Activated CD4-positive, alpha-beta T cell treated with anti-CD3 and anti-CD28 coated beads, Interleukin-2, amount 50 U/mL, for 4 hours (primary cell): ENCODE measurements at regions not wholly inside any gene's neighbourhood (a gene's known extent, or its start where the extent isn't known, plus 50 kb on each side); places are given as distances from the start of the nearest gene placed in this dataset.

Experiments used
- DNase-seq, 2 experiments: peaks; one replicate each; pipeline ENCODE4 v3.0.0-alpha.2; 2020

DNA sequence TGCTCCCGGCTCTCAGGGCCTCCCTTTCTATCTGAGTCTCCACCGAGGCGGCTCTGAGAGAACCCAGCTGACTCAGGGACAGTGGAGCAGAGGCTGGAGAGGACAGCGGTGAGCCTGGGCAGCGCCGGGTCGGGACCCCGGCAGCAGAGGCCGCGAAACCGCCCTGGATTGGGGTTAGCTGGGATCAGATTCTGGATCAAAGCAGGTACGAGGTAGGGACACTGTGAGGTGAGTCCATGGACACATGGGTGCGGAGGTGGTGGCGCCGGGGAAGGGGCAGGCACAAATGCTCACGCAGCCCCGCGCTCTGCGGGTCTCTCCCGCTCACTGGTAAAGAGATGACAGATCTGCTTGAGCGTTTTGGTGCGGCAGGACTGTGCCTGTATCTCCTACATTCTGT is 146.4 kb upstream of the GGTLC1 start:
- no peak for DNase-seq

DNA sequence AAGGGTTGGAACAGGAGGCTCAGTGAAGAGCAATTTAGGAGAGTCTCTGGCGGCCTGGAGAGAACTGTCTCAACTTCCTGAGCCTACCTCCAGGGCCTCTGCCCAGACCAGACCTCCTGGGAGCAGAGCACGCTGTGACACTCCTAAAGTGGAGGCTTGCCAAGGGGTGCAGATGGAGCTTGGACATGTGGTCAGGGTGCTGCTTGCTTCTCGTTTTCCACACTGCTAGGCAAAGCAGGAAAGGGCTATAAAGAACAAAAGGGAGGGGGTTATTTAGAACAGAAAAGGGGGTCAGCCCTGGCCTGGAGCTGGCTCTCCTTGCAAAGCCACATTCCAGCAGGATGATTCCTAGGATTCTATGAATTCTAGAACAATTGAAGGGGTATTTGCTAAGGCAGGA is 145.7 kb upstream of the GGTLC1 start:
- no peak for DNase-seq

DNA sequence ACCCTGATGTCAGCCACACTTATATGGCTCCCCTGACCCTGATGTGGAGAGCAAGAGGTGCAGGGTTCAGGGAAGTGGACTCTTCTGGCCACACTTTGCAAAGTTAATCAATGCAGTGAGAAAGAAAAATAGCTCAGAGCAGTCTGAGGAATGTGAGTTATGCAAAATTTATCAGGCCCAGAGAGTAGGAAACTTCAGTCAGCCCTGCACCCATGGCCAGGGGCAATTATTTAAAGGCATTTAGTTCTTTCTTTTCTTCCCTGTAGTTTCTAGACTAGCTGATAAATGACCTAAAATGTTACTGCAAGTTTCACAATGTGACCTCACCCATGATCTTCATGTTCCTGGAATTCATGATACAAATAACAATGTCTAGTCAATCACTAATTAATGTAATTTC is 143.7 kb upstream of the GGTLC1 start:
- DNase-seq, result no peak

DNA sequence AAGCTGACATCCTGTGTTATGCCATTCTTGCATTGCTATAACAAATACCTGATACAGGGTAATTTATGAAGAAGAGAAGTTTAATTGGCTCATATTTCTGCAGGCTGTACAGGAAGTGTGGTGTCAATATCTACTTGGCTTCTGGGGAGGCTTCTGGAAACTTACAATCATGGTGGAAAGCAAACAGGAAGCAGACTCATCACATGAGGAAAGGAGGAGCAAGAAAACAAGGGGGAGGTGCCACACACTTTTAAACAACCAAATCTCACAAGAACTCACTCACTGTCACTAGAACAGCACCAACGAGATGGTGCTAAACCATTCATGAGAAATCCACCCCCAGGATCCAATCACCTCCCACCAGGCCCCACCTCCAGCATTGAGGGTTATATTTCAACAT is 143.1 kb upstream of the GGTLC1 start:
- no peak for DNase-seq

DNA sequence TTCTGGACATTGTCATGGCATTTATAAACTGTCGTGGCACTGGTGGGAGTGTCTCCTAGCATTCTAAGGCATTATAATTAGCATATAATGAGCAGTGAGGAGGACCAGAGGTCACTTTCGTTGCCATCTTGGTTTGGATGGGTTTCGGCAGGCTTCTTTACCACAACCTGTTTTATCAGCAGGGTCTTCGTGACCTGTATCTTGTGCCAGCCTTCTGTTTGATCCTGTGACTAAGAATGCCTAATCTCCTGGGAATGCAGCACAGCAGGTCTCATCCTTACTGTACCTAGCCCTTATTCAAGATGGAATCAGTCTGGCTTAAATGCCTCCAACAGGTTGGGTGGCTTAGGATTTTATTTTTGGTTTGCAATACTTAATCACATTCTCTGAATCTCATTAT is 142.7 kb upstream of the GGTLC1 start:
- no peak for DNase-seq

DNA sequence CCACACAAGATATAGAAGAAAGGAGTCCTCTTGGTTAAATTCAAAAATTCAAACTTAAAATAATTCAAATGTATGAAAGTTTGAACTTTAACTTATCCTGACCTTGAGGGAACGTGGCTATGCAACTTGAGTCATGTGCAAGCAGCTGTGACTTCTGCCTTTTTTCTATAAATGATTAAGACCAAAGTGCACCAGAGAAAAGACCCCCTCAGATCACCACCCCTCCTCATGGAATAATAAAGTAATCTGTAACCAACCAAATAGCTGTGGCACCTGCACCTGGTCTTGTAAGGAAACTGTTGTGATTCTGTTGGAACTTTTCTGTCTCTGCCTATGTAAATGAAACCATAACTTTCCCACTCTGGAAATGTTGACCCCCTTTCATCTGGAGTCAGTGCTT is 141.1 kb upstream of the GGTLC1 start:
- no peak for DNase-seq

DNA sequence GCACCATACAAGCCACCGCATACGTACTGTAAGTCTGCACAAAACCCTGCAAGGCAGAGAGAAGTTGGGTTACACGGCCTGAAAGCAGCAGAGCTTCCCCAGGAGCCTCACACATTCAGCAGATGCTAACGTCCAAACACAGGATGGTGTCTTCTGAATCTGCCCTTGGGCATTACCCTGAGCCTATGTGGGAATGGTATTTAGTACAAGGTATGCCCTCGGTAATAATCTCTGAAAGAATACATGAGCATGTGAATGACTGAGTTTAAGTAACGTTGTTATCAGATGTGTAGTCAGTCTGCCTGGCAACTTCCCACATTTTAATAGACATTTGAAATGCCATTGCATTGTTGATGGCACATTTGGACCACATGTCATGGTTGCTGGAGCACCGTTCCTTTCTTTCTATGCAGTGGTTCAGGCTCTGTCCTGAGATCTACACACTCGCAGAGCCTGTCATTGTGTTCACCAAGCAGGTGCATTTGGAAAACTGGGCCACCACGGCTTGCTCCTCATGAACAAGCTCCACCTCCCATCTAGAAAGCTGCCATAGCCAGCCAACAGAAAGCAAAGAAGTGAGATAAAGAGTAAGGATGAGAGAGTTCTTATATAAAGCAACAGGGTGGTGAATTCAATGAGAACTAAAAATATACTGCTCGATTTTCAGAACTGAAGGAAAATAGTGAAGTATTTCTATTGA is 136.5 kb upstream of the GGTLC1 start:
- no peak for DNase-seq

DNA sequence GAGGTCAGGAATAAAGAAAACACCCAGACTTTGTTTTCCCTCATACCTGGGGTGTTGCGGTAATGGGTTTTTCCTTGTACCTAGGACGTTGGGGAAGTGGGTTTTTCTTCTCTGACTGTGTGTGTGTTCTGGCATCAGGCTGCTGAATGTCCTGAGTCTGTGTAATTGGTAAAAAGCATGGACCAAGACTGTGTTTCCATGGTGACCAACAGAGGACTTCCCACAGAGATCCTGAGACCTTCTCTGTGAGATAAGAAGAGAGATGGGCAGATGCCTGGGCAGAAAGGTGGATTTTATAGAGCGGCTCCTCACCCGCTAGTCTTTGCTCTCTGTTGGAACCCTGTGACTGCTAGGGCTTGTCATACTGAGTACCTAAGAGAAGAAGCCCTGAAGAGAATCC is 135.4 kb upstream of the GGTLC1 start:
- no peak for DNase-seq

DNA sequence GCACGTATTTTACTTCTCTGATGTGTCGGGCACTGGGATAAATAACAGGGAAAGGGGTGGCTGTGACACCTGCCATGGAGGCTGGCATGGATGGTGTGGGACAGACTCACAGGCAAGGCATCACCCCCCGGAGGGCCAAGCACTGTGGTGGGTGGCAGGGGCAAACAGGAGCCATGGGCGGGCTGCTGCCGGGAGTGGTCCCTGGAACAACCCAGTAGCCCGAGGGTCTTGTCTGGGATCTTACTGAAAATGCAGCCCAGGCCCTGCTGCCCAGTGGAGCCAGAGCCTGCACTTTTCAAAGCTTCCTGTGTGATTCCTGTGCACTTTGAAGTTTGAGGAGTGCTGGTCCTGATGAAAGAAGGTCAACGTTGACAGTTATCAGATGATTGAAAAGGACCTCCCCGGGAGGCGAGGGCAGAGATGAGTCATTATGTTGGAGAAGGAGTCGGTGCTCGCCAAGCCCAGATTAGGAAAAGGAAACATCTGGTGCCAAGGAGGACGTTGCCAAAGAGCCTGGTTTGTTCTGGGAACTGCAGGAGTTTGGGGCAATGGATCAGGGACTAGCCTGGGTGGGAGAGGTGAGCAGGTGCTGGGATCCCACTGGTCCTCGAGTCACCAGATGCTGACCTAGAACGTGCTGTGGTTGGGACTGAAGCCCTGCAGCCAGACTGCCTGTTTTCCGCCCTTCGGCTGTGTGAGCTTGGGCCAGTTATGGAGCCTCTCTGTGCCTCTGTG is 130.0 kb upstream of the GGTLC1 start:
- no peak for DNase-seq

DNA sequence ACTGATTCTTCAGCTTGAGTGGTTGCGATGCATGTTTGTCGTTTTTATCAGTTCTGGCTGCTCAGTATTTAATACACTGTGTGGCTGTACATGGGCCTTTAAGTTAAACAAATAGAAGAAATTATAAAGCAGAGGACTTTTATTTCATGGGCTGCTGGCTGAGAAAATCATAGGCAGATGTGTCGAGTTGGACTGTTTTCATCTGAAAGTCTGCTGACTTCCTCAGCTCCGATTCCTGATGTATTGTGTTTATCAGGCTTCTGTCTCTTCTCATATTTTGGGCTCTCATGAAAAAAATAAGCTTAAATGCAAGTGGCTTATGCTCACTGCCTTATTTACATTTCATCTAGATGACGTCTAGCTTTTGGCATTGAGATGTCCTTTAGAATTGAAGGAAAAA is 129.5 kb upstream of the GGTLC1 start:
- no peak for DNase-seq

DNA sequence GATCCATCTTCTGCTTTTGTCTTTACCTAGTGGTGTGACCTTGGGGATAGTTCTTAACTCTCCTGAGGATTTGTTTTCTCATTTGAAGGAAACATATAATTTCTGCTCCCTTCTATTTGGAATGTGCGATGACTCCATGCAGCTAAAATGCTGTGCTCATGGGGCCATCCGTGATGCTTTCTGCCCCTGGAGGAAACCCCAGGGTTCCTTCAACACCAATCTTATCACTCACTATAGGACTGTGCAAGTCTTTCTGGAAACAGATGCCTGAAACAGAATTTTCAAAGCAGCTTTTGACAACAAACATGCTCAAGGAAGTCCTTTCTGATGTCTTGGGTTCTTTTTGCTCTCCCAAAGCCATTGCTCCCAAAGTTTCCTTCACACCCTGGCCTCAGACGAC is 128.8 kb upstream of the GGTLC1 start:
- no peak for DNase-seq

DNA sequence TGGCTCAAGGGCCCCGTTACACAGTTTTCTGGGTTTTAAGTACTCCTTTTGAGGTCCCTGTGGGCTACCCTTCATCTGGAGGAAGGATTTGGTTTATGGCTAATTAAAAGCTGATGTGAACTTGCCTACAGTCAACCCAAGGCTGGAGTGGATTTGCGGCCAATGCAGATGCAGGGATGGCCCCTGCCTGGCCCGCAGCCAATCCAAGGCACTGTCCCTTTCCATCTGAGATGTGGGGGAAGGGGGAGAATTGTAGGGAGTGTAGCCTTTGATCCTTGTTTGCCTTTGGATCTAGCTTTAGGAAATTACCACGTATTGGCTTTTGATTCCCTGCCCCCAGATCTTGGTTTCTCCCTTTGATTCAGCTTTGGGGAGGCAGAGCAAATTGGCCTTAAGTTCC is 128.0 kb upstream of the GGTLC1 start:
- DNase-seq, result no peak

DNA sequence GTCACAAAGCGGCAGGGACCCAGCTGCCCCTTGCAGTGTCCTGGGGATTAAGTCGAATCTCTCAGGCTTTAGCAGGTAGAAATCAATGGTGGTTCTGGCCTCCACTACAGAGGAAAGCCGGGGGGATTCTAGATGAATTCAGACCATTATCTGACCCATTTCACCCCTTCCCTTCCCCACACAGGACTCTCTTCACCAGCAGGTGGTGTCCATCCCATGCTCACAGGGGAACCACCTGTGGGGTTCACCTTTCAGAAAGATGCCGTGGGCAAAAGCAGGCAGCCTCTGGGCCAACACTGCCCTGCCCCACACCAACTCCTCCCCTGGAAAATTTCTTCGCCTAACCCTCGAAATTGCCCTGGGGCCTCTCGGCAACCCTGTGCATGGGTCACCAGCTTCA is 123.8 kb upstream of the GGTLC1 start:
- DNase-seq, result no peak

DNA sequence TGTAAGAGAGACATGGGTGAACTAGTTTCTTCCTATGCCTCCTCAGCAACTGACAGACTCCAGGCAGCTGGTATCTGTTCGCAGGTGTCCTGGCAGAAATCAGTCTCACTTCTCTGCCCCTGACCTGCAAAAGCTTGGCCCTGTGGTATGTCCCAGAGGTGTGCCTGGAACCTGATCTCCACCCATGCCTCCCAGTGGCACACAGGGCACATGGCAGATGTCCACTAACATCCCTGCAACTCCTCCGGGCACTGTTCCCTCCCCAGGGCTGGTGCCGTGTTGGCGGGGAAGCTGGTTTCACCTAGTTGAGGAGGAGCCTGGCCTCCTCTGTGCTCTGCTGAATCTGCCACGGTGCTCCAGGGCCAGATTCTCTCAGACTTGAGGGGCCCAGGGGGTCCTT is 123.3 kb upstream of the GGTLC1 start:
- no peak for DNase-seq

DNA sequence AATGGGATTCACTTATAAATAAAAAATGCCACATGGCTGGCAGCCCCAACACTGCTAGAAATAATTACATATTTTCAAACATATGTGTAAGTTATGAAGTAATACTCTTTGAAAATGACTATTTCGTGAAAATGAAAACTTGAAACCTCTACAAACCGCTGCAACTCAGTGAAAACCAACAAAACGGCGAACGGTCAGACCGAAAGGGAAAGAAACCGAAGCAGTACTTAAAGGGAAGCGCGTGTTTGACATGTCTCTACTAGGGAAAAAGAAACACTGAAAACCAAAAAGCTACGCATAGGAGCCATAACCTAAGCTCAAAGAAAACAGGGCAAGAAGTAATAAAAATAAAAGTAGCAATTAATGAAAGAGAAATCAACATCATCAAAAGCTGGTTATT is 121.0 kb upstream of the GGTLC1 start:
- DNase-seq, result no peak

DNA sequence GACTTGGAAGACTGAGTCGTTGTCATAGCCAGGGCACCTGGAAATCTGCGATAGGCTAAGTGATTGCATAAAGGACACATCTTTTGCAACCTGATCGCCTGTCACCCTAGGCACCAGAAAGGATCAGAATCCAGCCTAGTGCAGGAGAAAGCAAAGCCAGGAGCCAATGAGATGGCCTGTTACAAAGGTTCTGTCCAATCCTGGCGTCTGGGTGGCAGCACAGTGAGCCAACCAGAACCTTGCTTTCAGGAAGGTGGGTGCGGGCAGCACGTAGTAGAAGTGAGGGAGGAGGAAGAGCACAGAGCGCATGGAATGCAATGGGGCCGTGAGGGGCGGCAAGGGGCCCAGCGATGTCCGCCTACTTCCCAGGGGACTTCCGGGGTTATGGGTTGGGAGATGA is 120.4 kb upstream of the GGTLC1 start:
- DNase-seq, result peak in 1 of 2 experiments; percentile 5

DNA sequence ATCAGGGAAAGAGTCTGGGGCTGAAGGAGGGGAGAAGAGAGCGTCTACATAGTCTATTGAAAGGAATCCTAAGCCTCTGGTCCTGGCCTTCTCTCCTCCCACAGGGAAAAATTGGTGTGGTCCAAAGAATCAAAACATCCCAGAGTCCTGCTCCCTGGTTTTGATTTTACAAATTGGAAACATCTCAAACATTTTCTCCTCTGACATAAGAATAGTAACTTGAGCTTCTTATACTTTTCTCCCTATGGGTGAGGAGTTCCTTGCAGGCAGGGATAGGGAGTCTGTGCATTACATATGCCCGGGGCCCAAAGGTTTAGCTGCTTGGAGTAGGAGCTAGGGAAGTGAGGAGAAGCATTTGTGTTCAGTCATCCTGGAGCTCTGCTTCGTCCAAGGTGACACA is 120.0 kb upstream of the GGTLC1 start:
- no peak for DNase-seq

DNA sequence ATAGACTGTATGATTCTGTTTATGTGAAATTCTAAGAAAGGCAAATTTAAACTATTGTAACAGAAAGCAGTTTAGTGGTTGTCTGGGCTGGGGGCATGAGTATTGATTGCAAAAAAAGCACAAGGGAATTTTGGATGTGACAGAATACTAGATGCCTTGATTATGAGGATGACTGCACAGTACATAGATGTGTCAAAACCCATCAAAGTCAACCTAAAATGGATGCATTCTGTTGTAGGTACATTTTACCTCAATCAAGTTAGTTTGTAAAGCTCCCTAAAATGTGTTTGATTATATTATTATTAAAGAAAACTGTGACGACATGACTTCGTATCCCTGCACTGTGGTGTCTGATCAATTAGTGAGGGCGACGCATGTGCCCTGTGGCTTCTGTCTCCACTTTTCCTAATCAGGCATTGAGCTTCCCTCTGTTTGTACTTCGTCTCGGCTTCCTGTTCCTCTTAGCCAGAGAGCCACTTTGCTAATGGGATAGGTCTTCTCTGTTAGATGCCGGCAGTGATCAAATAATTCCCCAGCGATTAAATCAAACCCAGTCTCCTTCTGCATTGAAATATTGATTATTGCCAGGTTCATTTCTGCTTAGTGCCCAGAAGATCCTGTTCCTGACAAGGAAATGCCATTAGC is 118.3 kb upstream of the GGTLC1 start:
- no peak for DNase-seq

DNA sequence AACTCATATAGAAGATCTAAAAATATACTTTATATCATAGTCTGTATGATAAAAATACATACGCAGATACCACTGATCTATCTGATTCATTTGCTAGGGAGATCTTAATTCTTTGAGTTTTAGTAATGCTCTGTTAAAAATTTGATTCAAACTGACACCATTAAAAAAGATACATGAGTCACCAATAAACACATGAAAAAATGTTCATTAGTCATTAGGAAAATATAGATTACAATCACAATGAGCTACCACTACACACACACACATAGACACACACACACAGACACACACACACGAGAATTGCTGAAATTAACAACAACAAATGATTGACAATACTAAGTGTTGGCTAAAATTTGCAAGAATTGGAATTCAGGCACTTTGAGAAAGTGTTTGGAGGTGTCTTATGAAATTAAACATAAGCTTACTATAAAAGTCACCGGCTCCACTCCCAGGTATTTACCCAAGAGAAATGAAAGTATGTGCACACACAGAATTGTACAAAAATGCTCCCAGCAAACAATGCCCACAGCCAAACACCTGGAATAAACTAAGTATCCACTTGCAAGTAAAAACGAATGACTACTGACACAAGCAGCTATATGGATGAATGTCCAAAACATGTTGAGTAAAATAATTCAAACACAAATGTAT is 117.7 kb upstream of the GGTLC1 start:
- DNase-seq, result no peak

DNA sequence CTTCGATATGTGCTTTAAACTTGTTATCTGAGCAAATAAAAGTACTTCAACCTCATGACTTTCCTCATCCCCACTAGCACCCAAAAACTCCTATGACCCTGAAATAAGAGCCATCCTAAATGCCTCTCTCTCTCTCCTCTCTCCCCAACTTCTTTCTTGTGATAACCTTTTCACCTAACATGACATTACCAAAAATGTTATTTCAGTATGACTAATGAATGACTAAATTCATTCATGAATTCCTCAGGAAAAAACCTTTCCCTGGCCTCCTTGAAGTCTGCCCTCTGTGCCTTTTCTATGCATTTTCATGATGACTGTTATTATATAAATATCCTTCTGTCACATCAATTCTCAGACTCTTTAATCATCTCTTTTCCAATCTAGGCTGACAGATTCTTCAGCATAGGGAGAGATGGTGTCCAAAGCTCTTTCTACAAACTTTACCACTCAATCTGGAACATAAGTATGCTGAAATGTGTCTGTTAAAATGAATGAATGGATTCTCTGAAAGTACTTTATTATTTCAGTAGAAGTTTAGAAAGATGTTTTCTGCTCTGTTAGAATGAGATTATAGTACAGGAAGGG is 114.3 kb upstream of the GGTLC1 start:
- no peak for DNase-seq

DNA sequence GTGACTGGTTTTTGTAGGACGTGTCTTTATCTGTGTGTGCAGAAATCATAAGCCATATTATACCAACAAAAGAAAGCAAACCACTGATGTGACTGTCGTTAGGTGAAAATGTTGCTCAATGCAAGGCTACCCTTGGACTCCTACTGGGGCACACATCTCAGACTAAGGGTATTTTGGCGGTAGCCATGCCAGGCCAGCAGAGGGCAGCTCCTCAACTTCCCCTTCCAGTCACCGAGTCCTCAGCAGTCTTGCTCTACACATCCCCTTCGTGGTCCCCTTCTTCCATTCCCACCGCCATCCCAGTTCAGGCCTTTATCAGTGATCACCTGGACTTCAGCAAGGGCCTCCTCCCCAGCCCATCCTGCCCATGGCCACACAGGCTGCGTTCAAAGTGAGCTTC is 113.7 kb upstream of the GGTLC1 start:
- no peak for DNase-seq

DNA sequence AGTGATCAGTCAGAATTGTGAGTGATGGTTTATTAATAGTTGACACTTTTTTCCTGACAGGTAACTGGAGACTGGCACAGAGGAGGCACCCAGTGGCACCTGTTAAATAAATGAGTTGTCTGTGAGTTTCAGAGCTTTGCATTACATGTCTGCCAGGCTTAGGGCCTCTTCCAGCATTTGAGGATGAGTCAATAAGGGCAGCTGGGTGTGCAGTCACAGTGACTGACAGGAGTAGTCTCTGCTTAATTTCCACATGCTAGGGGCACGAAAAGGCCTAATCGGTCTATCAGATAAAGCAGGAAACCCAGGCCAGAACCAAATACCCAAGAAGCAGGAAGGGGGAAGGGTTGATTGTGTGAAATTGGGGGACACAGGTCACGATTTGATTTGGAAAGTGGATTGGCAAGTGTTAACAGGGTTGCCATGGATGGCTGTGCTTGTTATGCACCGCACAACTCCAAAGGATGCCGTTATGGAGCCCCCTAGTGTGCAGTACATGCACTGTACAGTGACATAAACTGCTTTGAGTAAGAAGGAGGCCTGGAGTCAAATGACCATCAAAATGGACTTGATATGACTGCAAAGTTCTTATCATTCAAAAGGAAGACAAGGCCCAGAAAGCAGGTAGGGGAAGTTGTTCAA is 111.9 kb upstream of the GGTLC1 start:
- DNase-seq, result peak; percentile 35 to 36

DNA sequence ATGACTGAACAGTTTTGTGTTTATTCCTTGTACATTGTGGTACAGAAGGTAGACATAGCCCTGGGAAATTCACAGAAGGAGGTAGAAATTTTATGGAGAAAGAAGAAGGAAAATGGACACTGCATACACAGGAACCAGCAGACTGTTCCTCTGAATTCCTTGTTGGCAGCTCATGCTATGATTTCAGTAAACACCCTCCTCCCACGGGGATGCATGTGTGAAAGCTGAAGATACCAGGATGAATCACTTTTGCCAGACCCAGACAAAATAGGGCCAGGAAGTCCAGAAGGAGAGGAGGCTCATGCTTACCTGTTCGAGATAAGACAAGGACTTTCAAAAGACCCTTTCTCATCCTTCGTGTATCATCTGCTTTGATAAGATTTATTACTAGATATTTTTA is 110.3 kb upstream of the GGTLC1 start:
- DNase-seq, result no peak
